Astrocyte (in vitro differentiated cells and primary cell): ENCODE measurements at regions not wholly inside any gene's neighbourhood (a gene's known extent, or its start where the extent isn't known, plus 50 kb on each side); places are given as distances from the start of the nearest gene placed in this dataset.

Experiments
- DNase-seq: peaks from one replicate; pipeline ENCODE4 v3.0.0-alpha.2; 2010; ENCODE audit warnings: low read depth
- FAIRE-seq: peaks from 2 replicates; lab custom pipeline; 2011; peaks lifted over from hg19 to GRCh38; lab: Jason Lieb, UNC
- H2AFZ ChIP-seq: 2 replicates; pipeline ENCODE4 v1.6.0; 2012; ENCODE audit warnings: low read depth, low read length, inconsistent platforms
- H3K27ac ChIP-seq: 2 replicates; pipeline ENCODE4 v1.5.1; 2011; ENCODE audit warnings: low read depth, low read length, inconsistent platforms
- H3K27me3 ChIP-seq: 2 replicates; pipeline ENCODE4 v1.6.0; 2011; ENCODE audit warnings: low read length, inconsistent platforms; ENCODE audit not compliant: insufficient read depth
- H3K36me3 ChIP-seq: 2 replicates; pipeline ENCODE4 v1.5.1; 2011; ENCODE audit warnings: low read length, inconsistent platforms; ENCODE audit not compliant: insufficient read depth
- H3K4me1 ChIP-seq: 2 replicates; pipeline ENCODE4 v1.5.1; 2011; ENCODE audit warnings: low read length, inconsistent platforms; ENCODE audit not compliant: insufficient read depth
- H3K4me2 ChIP-seq: 2 replicates; pipeline ENCODE4 v1.6.0; 2012; ENCODE audit warnings: low read length, inconsistent platforms
- H3K4me3 ChIP-seq: 2 replicates; pipeline ENCODE4 v1.5.1; 2011; ENCODE audit warnings: low read depth, mild to moderate bottlenecking, low read length, inconsistent platforms; ENCODE audit not compliant: insufficient read depth
- H3K79me2 ChIP-seq: 2 replicates; pipeline ENCODE4 v1.6.0; 2012; ENCODE audit warnings: mild to moderate bottlenecking, low read length, inconsistent platforms; ENCODE audit not compliant: insufficient read depth
- H3K9ac ChIP-seq: 2 replicates; pipeline ENCODE4 v1.6.0; 2012; ENCODE audit warnings: mild to moderate bottlenecking, low read length, inconsistent platforms
- H3K9me3 ChIP-seq: 2 replicates; pipeline ENCODE4 v1.5.1; 2012; ENCODE audit warnings: low read depth, mild to moderate bottlenecking, low read length, inconsistent platforms; ENCODE audit not compliant: insufficient read depth
- H4K20me1 ChIP-seq: 2 replicates; pipeline ENCODE4 v1.6.0; 2012; ENCODE audit warnings: low read length, inconsistent platforms; ENCODE audit not compliant: insufficient read depth
- H3K27ac Mint-ChIP-seq: one replicate; pipeline ENCODE4 v1.8.0; 2021; ENCODE audit warnings: mild to moderate bottlenecking, mixed read lengths; ENCODE audit not compliant: unreplicated experiment
- H3K27me3 Mint-ChIP-seq: one replicate; pipeline ENCODE4 v1.8.0; 2021; ENCODE audit warnings: low read depth, mixed read lengths; ENCODE audit not compliant: unreplicated experiment
- H3K36me3 Mint-ChIP-seq: one replicate; pipeline ENCODE4 v1.8.0; 2021; ENCODE audit warnings: low read depth, mixed read lengths; ENCODE audit not compliant: unreplicated experiment
- H3K4me1 Mint-ChIP-seq: one replicate; pipeline ENCODE4 v1.8.0; 2021; ENCODE audit warnings: low read depth, mixed read lengths; ENCODE audit not compliant: unreplicated experiment
- H3K4me3 Mint-ChIP-seq: one replicate; pipeline ENCODE4 v1.8.0; 2021; ENCODE audit warnings: mild to moderate bottlenecking, moderate library complexity, mixed read lengths; ENCODE audit not compliant: unreplicated experiment
- H3K9me3 Mint-ChIP-seq: one replicate; pipeline ENCODE4 v1.8.0; 2021; ENCODE audit warnings: mild to moderate bottlenecking, mixed read lengths; ENCODE audit not compliant: unreplicated experiment
- CTCF ChIP-seq: IDR thresholded peaks from 2 replicates; pipeline ENCODE4 v1.5.1; 2011; ENCODE audit warnings: low read depth, mild to moderate bottlenecking, inconsistent platforms, low read length, moderate library complexity; ENCODE audit not compliant: insufficient read depth
- EZH2 ChIP-seq: IDR thresholded peaks from 2 replicates; pipeline ENCODE4 v1.6.1; 2012; ENCODE audit warnings: mild to moderate bottlenecking, low read length, inconsistent platforms; ENCODE audit not compliant: insufficient read depth

GRCh38 chr14:21989090-21989489 is 315.5 kb upstream of the OR4E1 start:
- no peaks in the 10 kb centered on the region for H3K4me1 ChIP-seq
- no peak overlapping the region for H3K27ac ChIP-seq
- no peaks in the 10 kb centered on the region for H3K79me2 ChIP-seq
- H3K9me3 ChIP-seq, result no peaks in the 10 kb centered on the region
- Mint-ChIP-seq H3K4me3 (no peak overlapping the region), H3K27ac (no peak overlapping the region), H3K4me1 (peaks cover 9% of the 10 kb centered on the region), H3K27me3 (no peaks in the 10 kb centered on the region), H3K9me3 (no peaks in the 10 kb centered on the region), H3K36me3 (no peaks in the 10 kb centered on the region)
- DNase-seq, result no peak
- TF ChIP-seq EZH2 (no peak), CTCF (no peak)
- no peak overlapping the region for H3K9ac ChIP-seq
- H2AFZ ChIP-seq, result no peak overlapping the region
- no peaks in the 10 kb centered on the region for H3K27me3 ChIP-seq
- H3K36me3 ChIP-seq, result no peaks in the 10 kb centered on the region
- H3K4me3 ChIP-seq, result no peak overlapping the region
- no peaks in the 10 kb centered on the region for H4K20me1 ChIP-seq
- H3K4me2 ChIP-seq, result no peak overlapping the region
- no peak for FAIRE-seq

- Histone ChIP-seq H3K79me2 (no peaks in the 10 kb centered on the region), H3K27me3 (no peaks in the 10 kb centered on the region), H4K20me1 (no peaks in the 10 kb centered on the region), H3K9ac (no peak overlapping the region), H3K27ac (no peak overlapping the region), H2AFZ (no peak overlapping the region), H3K36me3 (no peaks in the 10 kb centered on the region), H3K9me3 (no peaks in the 10 kb centered on the region), H3K4me2 (no peak overlapping the region), H3K4me1 (no peaks in the 10 kb centered on the region), H3K4me3 (no peak overlapping the region)
- H3K4me1 Mint-ChIP-seq, result peaks cover 9% of the 10 kb centered on the region
- H3K27me3 Mint-ChIP-seq, result no peaks in the 10 kb centered on the region
- H3K9me3 Mint-ChIP-seq, result no peaks in the 10 kb centered on the region
- no peak overlapping the region for H3K4me3 Mint-ChIP-seq
- FAIRE-seq (no peak), DNase-seq (no peak)
- TF ChIP-seq EZH2 (no peak), CTCF (no peak)
- no peaks in the 10 kb centered on the region for H3K36me3 Mint-ChIP-seq
- no peak overlapping the region for H3K27ac Mint-ChIP-seq
Measured at GRCh38 chr14:21988413-21988812, 314.8 kb upstream of the OR4E1 start.

- no peaks in the 10 kb centered on the region for H3K9me3 ChIP-seq
- no peak overlapping the region for H3K4me3 ChIP-seq
- Mint-ChIP-seq H3K4me3 (no peak overlapping the region), H3K27ac (no peak overlapping the region), H3K27me3 (no peaks in the 10 kb centered on the region), H3K36me3 (no peaks in the 10 kb centered on the region), H3K9me3 (no peaks in the 10 kb centered on the region), H3K4me1 (peaks cover 9% of the 10 kb centered on the region)
- no peaks in the 10 kb centered on the region for H3K4me1 ChIP-seq
- no peak overlapping the region for H3K9ac ChIP-seq
- no peaks in the 10 kb centered on the region for H3K36me3 ChIP-seq
- no peaks in the 10 kb centered on the region for H3K79me2 ChIP-seq
- no peak overlapping the region for H2AFZ ChIP-seq
- FAIRE-seq (no peak), DNase-seq (no peak)
- H3K4me2 ChIP-seq, result no peak overlapping the region
- H3K27ac ChIP-seq, result no peak overlapping the region
- peak; percentile 34 for TF ChIP-seq CTCF
- no peak for TF ChIP-seq EZH2
- H4K20me1 ChIP-seq, result no peaks in the 10 kb centered on the region
- no peaks in the 10 kb centered on the region for H3K27me3 ChIP-seq
Measured at GRCh38 chr14:21987937-21988336, 314.3 kb upstream of the OR4E1 start.
